ENCODE measurements at regions not wholly inside any gene's neighbourhood (a gene's known extent, or its start where the extent isn't known, plus 50 kb on each side); places are given as distances from the start of the nearest gene placed in this dataset.

GRCh38 chr12:115511986-115512711, 765.3 kb downstream of the MED13L start (continued):
- TF ChIP-seq, protein P1, sequence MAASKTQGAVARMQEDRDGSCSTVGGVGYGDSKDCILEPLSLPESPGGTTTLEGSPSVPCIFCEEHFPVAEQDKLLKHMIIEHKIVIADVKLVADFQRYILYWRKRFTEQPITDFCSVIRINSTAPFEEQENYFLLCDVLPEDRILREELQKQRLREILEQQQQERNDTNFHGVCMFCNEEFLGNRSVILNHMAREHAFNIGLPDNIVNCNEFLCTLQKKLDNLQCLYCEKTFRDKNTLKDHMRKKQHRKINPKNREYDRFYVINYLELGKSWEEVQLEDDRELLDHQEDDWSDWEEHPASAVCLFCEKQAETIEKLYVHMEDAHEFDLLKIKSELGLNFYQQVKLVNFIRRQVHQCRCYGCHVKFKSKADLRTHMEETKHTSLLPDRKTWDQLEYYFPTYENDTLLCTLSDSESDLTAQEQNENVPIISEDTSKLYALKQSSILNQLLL (CRISPR knock-in tag; IDR thresholded peaks at IDR 0.05; ENCODE audit: borderline replicate concordance): no peak
- TF ChIP-seq KHSRP (IDR thresholded peaks at IDR 0.05) (no peak), ZNF184 (CRISPR knock-in tag; IDR thresholded peaks at IDR 0.05) (no peak), IRF2 (CRISPR knock-in tag; IDR thresholded peaks at IDR 0.05) (no peak), CLOCK (CRISPR knock-in tag; IDR thresholded peaks at IDR 0.05; ENCODE audit: borderline replicate concordance) (no peak), PHF8 (IDR thresholded peaks at IDR 0.05; ENCODE audit: borderline replicate concordance, low read length) (no peak), YBX1 (IDR thresholded peaks at IDR 0.05) (no peak), TAF15 (IDR thresholded peaks at IDR 0.05; ENCODE audit: low read depth, low read length) (no peak)

Measured in K562 (cell line).